GM19351 (cell line): ENCODE measurements at regions not wholly inside any gene's neighbourhood (a gene's known extent, or its start where the extent isn't known, plus 50 kb on each side); places are given as distances from the start of the nearest gene placed in this dataset.

ENCODE experiments used
- ATAC-seq: cut with Tn5 transposase; IDR thresholded peaks from one replicate; pipeline ENCODE4 v1.9.1; 2021; ENCODE audit warnings: mild to moderate bottlenecking, moderate library complexity; ENCODE audit not compliant: unreplicated experiment

DNA sequence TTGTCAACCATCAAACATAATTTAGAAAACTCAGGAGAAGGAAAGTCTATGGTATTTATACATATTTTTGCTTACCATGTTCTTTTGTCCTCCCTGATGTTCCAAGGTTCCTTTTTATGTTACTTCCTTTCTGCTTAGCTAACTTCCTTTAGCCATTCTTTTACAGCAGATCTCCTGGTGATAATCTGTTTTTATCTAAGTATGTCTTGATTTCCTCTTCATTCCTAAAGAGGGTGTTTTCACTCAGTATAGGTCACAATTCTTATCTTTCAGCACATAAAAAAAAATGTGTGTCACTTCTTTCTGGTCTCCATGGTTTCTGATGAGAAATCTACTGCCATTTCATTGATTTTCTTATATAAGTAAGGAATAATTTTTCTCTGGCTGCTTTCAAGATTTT is 384.4 kb upstream of the PDE4D start:
- ATAC-seq, result no peak

DNA sequence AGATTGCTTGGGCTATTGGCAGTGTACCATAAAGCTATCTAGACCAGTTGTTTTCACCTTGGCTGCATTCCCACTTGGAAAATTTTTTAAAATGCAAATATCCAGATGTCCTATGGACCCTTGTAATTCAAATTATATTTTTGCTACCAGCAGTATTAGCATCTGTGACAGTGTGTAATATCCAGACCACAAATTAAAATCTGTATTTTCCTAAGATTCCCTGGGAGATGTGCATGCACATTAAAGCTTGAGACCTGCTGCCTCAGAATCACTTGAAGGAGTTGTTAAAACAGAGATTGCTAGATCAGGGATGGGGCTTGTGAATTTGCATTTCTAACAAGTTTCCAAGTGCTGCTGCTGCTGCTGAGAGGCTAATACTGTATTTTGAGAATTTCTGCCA is 381.2 kb upstream of the PDE4D start:
- ATAC-seq, result no peak

GRCh38 chr5:60271517-60271916 is 378.0 kb upstream of the PDE4D start:
- ATAC-seq, result no peak

GRCh38 chr5:60267907-60268306 is 374.4 kb upstream of the PDE4D start:
- ATAC-seq, result no peak

DNA sequence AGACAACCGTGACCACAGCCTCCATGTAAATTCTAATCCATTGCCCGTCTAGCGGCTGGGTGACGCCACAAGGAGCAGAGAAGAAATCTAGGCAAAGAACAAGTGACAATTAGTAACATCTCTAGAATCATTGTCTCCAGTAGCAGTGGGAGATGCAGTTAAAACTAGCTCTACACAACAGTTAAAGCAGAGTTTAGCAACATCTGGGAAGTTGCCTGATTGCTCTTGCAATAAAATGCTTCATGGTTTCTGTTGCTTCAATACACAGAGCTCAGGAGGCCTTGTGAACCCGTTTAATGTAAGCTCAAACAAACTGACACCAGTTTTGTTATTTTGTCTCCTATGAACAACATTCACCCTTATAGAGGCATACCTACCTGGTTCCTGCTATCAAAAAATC is 369.8 kb upstream of the PDE4D start:
- ATAC-seq, result no peak

DNA sequence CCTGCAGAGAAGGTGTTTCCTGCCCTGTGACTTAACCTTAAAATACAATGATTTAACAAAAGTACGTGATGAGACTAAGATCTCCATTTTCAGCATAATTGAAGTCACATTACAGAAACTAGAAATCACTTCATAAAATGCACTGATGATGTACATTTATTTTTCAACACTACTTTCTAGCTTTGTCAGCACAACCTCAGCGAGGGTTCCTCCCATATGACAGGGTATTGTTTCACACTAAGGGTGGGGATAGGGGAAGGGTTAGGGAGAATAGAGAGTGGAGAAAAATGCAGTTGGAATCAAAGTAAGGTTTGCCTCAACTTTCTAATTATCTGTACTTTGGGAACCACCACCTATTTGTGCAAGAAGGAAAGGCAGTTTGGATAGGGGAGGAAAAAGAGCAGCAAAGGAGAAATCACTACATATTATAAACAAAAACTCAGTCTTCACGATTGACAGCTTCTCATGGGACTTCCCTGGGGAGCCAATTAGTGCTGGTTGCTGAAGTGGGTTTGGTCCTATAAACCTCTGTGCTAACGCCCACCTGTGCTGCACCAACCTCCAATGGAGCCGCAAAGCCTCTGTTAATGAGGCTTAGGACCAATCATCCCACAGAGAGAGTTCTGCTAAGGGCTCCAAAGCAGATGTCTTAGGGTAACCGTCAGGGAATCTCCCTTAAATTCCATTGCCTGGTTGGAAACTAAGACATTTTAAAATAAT is 369.2 kb upstream of the PDE4D start:
- ATAC-seq, result no peak

GRCh38 chr5:60261732-60262131 is 368.2 kb upstream of the PDE4D start:
- ATAC-seq, result no peak

DNA sequence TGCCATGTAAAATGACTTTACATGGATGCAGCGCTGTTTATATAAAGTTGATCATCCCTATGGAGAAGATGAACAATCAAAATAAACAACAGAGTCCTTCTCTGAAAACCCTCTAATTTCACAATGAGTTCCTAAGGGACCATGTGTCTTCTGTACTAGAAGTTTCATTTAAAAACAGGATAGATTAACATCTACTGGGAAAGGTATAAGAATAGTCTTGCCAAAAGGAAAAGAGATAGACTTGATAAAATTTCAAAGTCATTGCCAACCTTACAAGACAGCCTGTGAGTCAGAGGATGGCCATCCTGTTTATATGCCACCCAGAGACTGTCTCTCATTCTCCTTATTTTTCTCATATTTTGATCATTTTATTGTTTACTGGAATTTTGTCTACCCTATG is 367.1 kb upstream of the PDE4D start:
- no peak for ATAC-seq

- ATAC-seq, result no peak
Measured at GRCh38 chr5:60259730-60260129, 366.2 kb upstream of the PDE4D start.

DNA sequence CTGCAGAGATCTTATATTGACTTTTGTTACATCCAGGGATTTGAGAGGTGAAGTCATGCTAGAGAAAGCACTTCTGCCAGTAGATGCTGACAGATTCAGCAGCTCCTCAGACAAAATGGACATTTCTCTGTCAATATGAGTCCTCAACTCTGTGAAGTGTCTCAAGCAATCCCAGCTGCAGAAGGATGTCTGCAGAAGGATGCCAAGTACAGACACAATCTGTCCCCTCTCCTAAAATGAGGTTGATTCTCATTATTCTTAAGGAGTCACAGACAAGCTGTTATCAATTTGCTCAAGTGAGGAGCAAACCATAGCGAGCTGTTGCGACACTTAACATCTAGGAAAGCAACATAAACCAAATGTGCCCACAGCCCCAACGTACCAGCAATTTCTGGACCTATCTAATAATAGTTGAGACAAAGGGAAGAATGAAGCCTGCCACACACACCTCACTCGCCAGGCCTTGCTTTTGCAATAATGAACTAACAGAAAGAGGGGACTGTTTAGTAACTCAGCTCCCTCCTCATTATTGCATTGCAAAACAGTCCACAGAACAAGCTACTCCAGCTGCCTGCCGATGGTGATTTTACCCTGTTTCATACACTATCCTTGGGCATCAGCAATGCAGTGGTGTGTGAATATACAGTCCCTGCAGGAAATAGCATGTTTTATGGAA is 364.2 kb upstream of the PDE4D start:
- no peak for ATAC-seq

DNA sequence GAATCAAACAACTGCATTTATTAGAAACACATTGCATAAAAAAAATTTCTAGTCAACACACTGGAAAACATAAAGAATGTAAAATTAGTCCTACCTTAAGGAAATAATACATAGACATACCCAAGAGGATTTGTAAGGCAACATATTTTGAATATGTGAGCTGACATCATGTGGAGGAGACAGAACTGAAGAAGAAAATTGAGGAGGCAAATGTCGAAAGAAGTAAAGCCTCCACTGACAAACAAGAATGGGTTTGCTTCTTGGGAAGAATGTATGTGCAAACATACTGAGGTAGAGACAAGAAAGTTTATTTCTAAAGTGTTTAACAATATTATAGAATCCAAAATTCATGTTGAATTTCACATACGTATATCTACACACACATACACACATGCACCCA is 363.0 kb upstream of the PDE4D start:
- ATAC-seq, result no peak

- ATAC-seq, result peak; percentile 96
Measured at GRCh38 chr5:60248901-60249300, 355.4 kb upstream of the PDE4D start.

GRCh38 chr5:60243713-60244112 is 350.2 kb upstream of the PDE4D start:
- no peak for ATAC-seq

- ATAC-seq, result no peak
Measured at GRCh38 chr5:60232036-60232795, 338.7 kb upstream of the PDE4D start.

GRCh38 chr5:60230456-60230855 is 336.9 kb upstream of the PDE4D start:
- ATAC-seq, result no peak

- no peak for ATAC-seq
Measured at GRCh38 chr5:60229691-60230185, 336.2 kb upstream of the PDE4D start.

DNA sequence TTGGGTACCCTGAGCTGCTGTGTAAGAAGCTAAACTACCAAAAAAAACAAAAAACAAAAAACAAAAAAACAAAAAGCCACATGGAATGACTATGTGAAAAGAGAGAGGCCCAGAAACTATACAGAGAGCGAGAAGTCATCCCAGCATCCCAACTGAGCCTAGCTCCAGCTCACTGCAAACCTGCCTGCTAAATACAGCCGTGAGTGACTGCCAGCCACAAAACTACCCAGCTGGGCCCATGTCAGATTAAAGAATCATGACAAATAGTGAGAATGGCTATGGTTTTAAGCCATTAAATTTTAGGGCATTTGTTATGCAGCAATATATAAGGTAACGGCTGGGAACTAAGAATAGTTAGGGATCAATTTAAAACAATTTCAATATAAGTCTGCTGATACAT is 335.1 kb upstream of the PDE4D start:
- ATAC-seq, result no peak

DNA sequence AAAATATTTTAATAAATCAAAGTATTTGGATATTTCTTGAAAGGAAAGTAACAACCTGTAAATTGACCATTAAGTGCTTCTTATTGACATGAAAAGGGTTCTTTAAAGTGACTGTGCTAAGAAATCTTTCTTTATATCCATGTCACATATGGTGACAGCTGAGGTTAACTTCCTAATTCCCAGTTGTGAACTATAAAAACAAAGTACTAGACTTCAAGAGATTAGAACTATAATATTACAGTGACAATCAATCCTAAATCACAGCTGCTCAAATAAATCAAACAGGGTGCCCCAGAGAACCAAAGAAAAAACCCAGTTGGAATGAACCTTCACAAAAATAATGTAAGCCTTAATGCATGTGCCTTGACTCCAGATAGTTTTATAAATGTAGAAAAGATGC is 332.6 kb upstream of the PDE4D start:
- ATAC-seq, result no peak

- no peak for ATAC-seq
Measured at GRCh38 chr5:60223342-60223741, 329.8 kb upstream of the PDE4D start.

DNA sequence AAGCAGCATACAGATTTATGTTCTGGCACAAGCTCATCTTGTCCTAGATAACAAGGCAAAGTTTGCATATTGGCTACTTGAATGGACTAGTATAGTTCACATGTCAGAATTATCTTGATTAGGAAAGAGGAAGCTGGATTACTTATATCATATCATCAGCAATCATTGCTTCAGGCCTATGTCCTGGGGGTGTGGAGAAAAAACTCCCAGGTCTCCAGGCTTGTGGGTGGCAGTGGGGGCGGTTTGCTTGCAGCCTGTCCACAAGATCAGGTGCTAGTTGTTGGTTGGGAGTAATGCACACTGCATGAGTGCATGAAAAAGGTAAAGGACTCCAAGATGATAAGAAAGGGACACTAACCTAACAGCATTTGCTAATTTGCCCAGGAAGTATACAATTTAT is 326.4 kb upstream of the PDE4D start:
- ATAC-seq, result no peak

GRCh38 chr5:60210810-60211209 is 317.3 kb upstream of the PDE4D start:
- peak; percentile 51 for ATAC-seq
